ENCODE measurements at regions not wholly inside any gene's neighbourhood (a gene's known extent, or its start where the extent isn't known, plus 50 kb on each side); places are given as distances from the start of the nearest gene placed in this dataset.

- H3K27ac ChIP-seq (ENCODE audit: extremely low read length, insufficient read depth, low read length) = no peak overlapping the region
- no peak overlapping the region for H3K4me2 ChIP-seq (ENCODE audit: low read depth, low read length)
- no peaks in the 10 kb centered on the region for H3K36me3 ChIP-seq (replicated peaks in 1 of 2; ENCODE audit: control insufficient read depth in 1 of 2, insufficient read depth in 2 of 2, low read length in 2 of 2)
- no peak for DNase-seq (ENCODE audit: low spot score)
- intact Hi-C loops (cut with micrococcal nuclease; ENCODE audit: unreplicated experiment) (no loop called here), in situ Hi-C loops (cut with HindIII; ENCODE audit: extremely low pct_ligation_motif_present, low pct_unique_long_range_greater_than_20kb) (no loop called here)
- H3K9me3 ChIP-seq (ENCODE audit: low read length) = no peaks in the 10 kb centered on the region
- BruUV-seq (replicated peaks) = no TSS peak
- H3K4me3 ChIP-seq (replicated peaks in 1 of 3; ENCODE audit: insufficient read depth in 1 of 3, low read depth in 2 of 3, low read length in 3 of 3) = no peak overlapping the region
- no peak for FAIRE-seq
- no peaks in the 10 kb centered on the region for H3K79me2 ChIP-seq (ENCODE audit: insufficient read depth, low read length)
- H3K4me1 ChIP-seq (ENCODE audit: insufficient read depth, low read length) = no peaks in the 10 kb centered on the region
- ATAC-seq = no peak
- no peak overlapping the region for H3K9ac ChIP-seq (ENCODE audit: insufficient read depth, low read depth, low read length)
- H3K27me3 ChIP-seq (ENCODE audit: control insufficient read depth in 1 of 2, insufficient read depth in 2 of 2, low read length in 2 of 2) = peaks cover 2 to 20% of the 10 kb centered on the region in 2 experiments; a peak in 3 of 5 replicates
- no peaks in the 10 kb centered on the region for H4K20me1 ChIP-seq (ENCODE audit: insufficient read depth, low read length)
- H2AFZ ChIP-seq (ENCODE audit: low read length) = no peak overlapping the region
- ChIA-PET CTCF (ENCODE audit: low intra/inter-chr PET ratio, low total read pairs) (no interaction called here), POLR2A (no interaction called here)
- 38% methylated on average over 14 of the region's 16 CpGs for WGBS (ENCODE audit: low lambda C conversion rate)
- TF ChIP-seq CSRNP2 (CRISPR knock-in tag; conservative IDR thresholded peaks at IDR 0.05; ENCODE audit: low read depth) (no peak), ZKSCAN8 (CRISPR knock-in tag; IDR thresholded peaks at IDR 0.05; ENCODE audit: borderline replicate concordance) (no peak), ATF3 (CRISPR knock-in tag; IDR thresholded peaks at IDR 0.05) (no peak), ZMYM3 (CRISPR knock-in tag; IDR thresholded peaks at IDR 0.05) (no peak), ZNF512 (CRISPR knock-in tag; IDR thresholded peaks at IDR 0.05) (no peak), PATZ1 (CRISPR knock-in tag; IDR thresholded peaks at IDR 0.05) (no peak), CTCF (CRISPR knock-in tag; IDR thresholded peaks at IDR 0.05) (no peak), ZBTB25 (CRISPR knock-in tag; IDR thresholded peaks at IDR 0.05) (no peak), SNAPC5 (CRISPR knock-in tag; IDR thresholded peaks at IDR 0.05; ENCODE audit: borderline replicate concordance) (no peak), SPEN (CRISPR knock-in tag; IDR thresholded peaks at IDR 0.05; ENCODE audit: low read depth) (no peak), ZNF713 (CRISPR knock-in tag; IDR thresholded peaks at IDR 0.05) (no peak), POLR2A (IDR thresholded peaks at IDR 0.05; ENCODE audit: insufficient read depth in 1 of 2, low read depth in 2 of 2, low read length in 2 of 2) (no peak), NONO (IDR thresholded peaks at IDR 0.05) (no peak), NONO (CRISPR knock-in tag; conservative IDR thresholded peaks at IDR 0.05) (no peak)
These were observed 188.2 kb upstream of the DIO3 start for GRCh38 chr14:101372894-101373620.
